Activated CD4-positive, alpha-beta T cell treated with anti-CD3 and anti-CD28 coated beads, Interleukin-2, Interleukin-6, amounts not matched to agents 100 ng/mL and 50 ng/mL, durations not matched to agents 16 hours and 8 hours (primary cell): ENCODE measurements at regions not wholly inside any gene's neighbourhood (a gene's known extent, or its start where the extent isn't known, plus 50 kb on each side); places are given as distances from the start of the nearest gene placed in this dataset.
"Not testable (repeated sequence)": the region's sequence is repeated elsewhere in the genome, so short reads cannot be mapped to it uniquely, and the experiment has no call there.

Experiments
- DNase-seq: peaks from one replicate; pipeline ENCODE4 v3.0.0-alpha.2; 2020

DNA sequence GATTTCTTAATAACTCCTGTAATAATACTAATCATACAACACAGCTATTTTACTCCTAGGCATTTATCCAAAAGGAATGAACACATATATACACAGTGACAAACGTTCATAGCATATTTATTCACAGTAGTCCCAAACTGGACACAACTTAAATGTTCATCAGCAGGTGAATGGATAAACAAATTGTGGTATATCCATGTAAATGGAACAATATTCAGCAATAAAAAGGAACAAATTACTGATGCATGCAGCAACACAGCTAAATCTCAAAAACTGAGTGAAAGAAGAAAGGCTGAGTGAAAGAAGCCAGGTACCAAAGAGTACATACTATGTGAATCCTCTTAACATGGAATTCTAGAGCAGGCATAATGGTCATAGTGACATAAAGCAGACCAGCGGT, 242.7 kb upstream of the USP24 start:
- no peak for DNase-seq

DNA sequence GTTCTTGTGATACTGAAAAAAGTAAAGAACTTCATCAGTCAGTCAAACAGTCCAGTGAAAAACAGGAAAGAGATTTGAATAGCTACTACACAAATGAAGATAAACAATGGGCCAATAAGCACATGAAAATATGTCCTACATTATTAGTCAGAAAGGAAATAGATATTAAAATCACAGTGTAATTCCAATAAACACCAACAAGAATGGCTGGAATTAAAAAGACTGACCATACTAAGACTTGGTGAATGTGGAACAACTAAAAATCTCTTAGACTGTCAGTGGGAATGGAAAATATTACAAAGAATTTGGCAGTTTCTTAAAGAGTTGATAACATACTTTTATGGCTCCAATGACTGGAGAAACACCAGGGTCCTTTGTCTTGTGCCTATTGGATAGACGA, 241.8 kb upstream of the USP24 start:
- DNase-seq = no peak

GRCh38 chr1:55448261-55448660, 233.1 kb upstream of the USP24 start:
- no peak for DNase-seq

GRCh38 chr1:55447488-55447887, 232.3 kb upstream of the USP24 start:
- no peak for DNase-seq

- no peak for DNase-seq
Observed at GRCh38 chr1:55446351-55446750, 231.2 kb upstream of the USP24 start.

GRCh38 chr1:55445416-55445815, 230.3 kb upstream of the USP24 start:
- DNase-seq = peak; percentile 73

- DNase-seq = no peak
Observed at GRCh38 chr1:55444667-55445066, 229.5 kb upstream of the USP24 start.

DNA sequence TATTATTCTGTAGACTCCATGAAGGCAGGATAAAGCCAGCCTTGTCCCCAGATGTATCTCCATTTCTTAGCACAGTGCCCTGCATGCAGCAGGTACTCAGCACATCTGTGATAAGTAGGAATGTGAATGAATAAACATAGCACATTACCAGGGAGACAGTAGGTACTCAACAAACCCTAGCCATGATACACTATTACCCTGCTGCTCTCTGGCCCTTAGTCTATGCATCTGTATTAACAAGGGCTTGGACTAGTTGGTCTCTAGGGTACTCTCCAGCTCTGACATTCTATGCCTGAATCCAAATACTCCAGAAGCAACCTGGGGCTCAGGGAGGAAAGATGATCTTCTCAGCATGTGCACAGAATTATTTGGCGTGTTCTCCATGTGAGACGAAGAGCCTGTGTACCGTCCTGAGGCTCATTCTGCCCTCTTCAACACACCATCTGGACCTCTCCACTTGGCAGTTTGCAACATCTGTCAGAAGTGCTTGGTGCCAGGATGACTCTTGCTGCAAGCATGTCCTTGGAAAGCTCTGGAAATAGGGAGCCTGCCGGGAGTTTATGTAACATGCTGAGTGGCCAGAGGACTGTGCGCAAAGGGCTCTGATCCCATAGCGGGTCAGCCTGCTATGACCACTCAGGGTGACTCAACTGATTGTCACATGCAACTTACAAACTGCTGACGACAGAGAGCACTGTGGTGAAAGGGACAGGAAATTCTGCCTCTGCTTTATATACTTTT, 228.2 kb upstream of the USP24 start:
- no peak for DNase-seq

GRCh38 chr1:55441489-55441888, 226.3 kb upstream of the USP24 start:
- DNase-seq = no peak

GRCh38 chr1:55437692-55438091, 222.5 kb upstream of the USP24 start:
- DNase-seq = no peak

DNA sequence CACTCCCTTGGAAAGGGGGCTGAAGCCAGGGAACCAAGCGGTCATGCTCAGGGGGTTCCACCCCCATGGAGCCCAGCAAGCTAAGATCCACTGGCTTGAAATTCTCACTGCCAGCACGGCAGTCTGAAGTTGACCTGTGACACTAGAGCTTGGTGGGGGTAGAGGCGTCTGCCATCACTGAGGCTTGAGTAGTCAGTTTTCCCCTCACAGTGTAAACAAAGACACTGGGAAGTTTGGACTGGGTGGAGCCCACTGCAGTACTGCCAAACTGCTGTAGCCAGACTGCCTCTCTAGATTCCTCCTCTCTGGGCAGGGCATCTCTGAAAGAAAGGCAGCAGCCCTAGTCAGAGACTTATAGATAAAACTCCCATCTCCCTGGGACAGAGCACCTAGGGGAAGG, 215.6 kb upstream of the USP24 start:
- not testable (repeated sequence) for DNase-seq

GRCh38 chr1:55430206-55430605, 215.0 kb upstream of the USP24 start:
- DNase-seq = not testable (repeated sequence)

DNA sequence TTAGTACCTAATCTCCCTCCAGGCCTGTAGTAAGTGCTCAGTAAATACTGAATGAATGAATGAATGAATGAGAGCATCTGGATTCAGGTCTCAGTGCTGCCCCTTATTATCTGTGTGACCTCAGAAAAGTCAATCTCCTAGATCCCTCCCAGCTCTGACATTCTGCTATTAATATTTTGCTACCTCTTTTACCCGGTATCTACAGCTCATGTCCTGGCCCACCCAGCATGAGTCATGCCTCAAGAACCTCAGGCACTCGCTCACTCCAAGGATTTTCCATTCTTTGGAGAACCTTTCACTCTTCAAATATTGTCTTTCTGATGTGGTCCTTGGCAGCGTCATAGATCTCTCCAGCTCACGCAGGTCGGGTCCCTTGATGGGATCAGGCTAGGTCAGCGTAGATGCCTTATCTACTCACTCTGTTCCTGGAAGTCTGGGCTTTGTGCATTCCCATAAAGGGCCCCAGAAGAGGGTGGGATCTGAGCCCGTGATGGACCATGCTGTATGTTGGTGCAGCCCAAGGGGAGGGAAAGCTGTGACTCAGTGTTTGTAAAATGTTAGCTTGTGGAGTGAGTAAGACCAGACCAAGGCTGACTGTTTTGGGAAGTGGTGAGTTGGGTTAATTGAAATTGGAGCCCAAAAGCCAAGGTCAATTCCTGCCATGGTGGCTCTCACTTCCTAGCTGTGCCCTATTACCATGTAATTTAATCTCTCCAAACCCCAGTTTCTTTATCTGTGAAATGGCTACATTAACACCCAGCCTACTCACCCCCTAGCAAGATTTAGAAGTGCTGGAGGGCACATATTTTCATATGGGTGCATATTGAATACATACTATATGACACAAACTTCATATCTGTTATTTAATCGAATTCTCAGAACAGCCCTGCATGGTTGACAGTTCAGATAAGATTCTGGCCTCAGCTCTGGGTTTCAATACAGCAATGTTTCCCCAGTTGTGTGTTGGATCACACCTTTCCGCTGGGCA, 214.1 kb upstream of the USP24 start:
- no peak for DNase-seq

- no peak for DNase-seq
Observed at GRCh38 chr1:55428231-55428630, 213.1 kb upstream of the USP24 start.

DNA sequence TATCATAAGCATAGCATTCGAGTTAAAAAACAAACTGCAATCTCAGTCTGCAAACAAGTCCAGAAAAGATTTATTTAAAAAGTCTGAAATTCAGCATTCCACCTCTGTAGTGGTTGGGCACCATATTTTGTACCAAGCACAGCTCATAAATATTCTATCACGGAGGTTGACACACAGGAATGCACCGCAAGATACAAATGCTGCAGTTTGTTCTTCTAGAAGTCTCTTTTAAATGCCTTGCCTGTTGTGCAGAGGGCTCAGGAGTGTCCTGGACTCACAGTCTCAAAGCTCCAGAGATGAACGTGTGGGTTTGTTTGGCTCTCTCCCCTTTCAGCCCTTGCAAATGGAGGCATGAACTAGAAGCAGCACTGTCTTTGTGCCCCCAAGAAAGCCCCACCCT, 212.4 kb upstream of the USP24 start:
- no peak for DNase-seq

DNA sequence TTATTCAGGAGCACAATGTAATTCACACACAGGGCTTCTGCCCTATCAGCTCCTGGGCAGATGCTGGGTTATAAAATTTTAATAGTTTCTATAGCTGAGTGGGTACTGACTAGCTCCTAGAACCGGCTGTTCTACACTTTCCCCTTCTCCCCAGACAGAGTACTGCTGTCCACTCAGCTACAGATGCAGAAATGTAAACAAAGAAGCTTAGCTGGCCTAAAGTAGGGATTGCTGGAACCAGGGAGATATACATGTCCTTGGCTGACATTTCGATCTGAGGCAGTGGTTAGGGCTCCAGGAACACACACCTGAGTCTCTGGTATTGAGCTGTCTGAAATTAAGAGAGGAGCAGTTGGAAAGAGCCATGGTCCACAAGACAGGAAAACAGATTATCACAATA, 211.5 kb upstream of the USP24 start:
- no peak for DNase-seq

DNA sequence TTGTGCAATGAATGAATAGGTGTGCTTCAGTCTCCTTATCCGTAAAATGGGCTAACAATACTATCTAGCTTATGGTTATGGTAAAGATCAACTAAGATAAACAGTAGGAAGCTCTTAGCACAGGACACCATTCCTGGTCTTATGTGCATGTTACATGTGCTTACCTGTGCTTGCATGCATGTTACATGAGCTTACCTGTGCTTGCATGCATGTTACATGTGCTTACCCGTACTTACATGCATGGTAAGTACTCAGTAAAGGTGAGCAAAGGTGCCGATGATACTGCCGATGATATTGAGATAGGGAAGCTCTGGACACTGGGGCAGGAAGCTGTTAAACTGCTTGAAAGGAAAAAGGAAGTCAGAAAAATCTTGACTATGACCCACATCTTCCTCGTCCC, 211.0 kb upstream of the USP24 start:
- DNase-seq = no peak

DNA sequence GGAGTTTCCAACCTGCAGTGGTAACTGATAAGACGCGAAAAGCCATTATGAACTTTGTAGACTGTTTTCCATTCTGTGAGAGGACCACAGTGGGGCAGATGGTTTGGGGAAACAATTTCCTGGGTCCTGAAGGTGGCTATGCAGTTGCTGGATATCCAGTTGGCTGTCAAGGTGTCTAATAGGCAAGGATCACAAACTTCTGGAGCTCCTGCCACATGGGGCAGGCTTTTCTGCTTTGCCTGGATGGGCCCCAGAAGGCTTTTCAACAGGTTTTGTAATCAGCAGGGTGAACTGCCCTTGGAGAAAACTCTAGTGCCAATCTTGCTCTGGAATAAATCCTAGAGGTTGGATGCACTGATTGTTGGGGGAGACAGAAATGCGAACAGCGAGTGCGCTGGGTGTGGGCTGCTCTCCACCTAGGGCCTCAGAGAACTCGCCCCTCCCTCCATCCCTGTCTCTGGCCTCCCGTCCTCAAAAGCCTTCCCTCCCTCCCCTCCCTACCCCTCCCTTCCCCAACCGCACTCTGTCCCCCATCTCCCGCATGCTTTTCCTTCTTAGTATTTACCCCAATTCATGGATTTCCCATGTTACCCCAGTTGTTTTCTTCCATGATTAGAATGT, 210.3 kb upstream of the USP24 start:
- no peak for DNase-seq

- no peak for DNase-seq
Observed at GRCh38 chr1:55423376-55423775, 208.2 kb upstream of the USP24 start.

DNA sequence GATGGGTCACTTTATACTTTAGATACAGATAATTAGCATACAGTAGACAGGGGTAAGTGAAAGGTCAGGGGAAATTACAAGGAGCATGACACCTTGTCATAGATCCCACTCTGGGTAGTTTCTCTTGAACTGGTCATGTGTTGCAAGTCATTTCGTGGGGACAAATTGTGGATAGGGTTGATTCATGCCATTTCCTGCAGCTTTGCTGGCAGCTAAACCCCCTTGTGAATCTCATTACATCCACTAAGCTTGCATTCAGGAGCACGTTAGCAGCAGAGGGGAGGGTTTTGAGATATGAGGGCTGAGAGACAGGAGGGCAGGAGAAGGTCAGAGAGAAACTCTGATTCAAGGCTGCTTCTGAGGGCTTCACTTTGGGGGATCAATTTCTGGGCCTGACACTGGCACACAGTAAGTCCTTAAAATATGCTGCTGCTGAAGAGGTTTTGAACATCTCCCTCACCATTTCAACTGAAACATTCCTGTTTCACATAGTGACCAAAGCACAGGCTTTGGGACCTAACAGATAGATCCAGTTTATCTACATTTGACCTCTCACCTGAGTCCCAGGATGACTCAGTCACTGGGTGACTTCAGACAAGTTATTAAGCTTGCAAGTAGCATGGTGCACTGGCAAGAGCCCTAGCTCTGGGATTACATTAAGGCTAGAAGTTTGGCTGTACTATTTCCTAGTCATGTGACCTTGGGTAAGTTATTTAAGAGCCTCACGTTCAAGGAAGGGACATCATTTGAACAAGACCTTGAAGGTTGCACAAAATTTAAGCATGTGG, 206.0 kb upstream of the USP24 start:
- DNase-seq = no peak

GRCh38 chr1:55420026-55420425, 204.9 kb upstream of the USP24 start:
- DNase-seq = no peak

GRCh38 chr1:55418208-55419000, 203.2 kb upstream of the USP24 start:
- DNase-seq = no peak
